ENCODE measurements at regions not wholly inside any gene's neighbourhood (a gene's known extent, or its start where the extent isn't known, plus 50 kb on each side); places are given as distances from the start of the nearest gene placed in this dataset.

- TF ChIP-seq, protein P1, sequence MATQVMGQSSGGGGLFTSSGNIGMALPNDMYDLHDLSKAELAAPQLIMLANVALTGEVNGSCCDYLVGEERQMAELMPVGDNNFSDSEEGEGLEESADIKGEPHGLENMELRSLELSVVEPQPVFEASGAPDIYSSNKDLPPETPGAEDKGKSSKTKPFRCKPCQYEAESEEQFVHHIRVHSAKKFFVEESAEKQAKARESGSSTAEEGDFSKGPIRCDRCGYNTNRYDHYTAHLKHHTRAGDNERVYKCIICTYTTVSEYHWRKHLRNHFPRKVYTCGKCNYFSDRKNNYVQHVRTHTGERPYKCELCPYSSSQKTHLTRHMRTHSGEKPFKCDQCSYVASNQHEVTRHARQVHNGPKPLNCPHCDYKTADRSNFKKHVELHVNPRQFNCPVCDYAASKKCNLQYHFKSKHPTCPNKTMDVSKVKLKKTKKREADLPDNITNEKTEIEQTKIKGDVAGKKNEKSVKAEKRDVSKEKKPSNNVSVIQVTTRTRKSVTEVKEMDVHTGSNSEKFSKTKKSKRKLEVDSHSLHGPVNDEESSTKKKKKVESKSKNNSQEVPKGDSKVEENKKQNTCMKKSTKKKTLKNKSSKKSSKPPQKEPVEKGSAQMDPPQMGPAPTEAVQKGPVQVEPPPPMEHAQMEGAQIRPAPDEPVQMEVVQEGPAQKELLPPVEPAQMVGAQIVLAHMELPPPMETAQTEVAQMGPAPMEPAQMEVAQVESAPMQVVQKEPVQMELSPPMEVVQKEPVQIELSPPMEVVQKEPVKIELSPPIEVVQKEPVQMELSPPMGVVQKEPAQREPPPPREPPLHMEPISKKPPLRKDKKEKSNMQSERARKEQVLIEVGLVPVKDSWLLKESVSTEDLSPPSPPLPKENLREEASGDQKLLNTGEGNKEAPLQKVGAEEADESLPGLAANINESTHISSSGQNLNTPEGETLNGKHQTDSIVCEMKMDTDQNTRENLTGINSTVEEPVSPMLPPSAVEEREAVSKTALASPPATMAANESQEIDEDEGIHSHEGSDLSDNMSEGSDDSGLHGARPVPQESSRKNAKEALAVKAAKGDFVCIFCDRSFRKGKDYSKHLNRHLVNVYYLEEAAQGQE (IDR thresholded peaks at IDR 0.05; ENCODE audit: low read depth, low read length) = no peak
These were observed 253.8 kb downstream of the FBXO15 start (continued) for GRCh38 chr18:73893880-73894279.

DNA sequence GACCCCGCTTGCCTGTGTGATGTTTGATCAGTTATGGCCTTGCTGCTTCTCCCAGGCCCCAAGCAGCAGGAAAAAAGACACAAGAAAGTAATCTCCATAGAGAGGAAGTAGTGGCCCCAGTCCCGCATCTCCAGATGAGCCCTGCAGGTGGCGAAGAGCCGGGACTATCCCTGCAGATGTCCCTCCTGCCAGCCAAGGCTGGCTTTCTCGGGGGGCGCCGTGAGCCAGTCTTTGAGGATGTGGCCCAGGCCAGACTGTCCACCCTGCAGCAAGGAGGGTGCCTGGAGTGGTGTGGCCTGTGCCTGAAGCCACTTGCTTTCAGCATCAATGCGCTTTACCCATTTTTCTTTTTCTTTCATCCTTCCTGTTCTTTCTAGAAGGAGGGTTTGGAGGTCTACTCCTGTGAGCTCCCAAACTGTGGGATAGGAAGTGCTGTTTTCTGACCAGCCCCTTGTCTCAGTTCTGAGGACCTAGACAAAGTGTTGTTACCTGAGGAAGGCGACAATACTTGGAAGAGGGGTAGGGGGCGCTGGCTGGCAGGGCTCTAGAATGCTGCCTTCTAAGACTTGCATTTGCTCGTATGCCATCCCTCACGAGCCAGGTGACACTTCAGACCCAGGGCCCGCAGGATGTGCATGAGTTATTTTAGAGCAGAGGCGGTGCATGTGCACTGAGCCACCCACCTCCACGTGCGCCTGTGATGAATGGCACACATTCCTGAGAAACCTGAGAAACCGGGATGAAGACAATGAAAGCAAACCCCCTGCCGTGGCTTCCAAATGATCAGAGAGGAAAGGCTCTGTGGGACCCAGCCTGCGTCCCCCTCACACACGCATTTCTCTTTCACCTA, 255.8 kb downstream of the FBXO15 start:
- RAD21 ChIA-PET (ENCODE audit: unreplicated experiment) = no interaction called here
- POLR2A ChIA-PET = no interaction called here
- no peaks in the 10 kb centered on the region for H4K20me1 ChIP-seq (ENCODE audit: control insufficient read depth, insufficient read depth)
- no peak overlapping the region for H3K4me2 ChIP-seq (ENCODE audit: control insufficient read depth, insufficient read depth)
- DNase-seq (ENCODE audit: low read depth, low spot score) (no peak), FAIRE-seq (no peak), ATAC-seq (no peak)
- WGBS (ENCODE audit: insufficient coverage, insufficient replicate concordance, low lambda C conversion rate, missing lambda C conversion rate) = 33% methylated on average over 20 of the region's 20 CpGs
- SMC1A ChIA-PET (ENCODE audit: uncharacterized antibody, unreplicated experiment) = no interaction called here
- no peaks in the 10 kb centered on the region; a peak in 1 of 4 replicates for H3K27me3 ChIP-seq (replicated peaks in 1 of 2; ENCODE audit: control insufficient read depth in 2 of 2, insufficient read depth in 2 of 2, low read length in 1 of 2)
- no peaks in the 10 kb centered on the region for H3K79me2 ChIP-seq (ENCODE audit: control insufficient read depth, insufficient read depth, low read length)
- CTCF ChIA-PET = no interaction called here
- H3K9me3 ChIP-seq (replicated peaks; ENCODE audit: control insufficient read depth, insufficient read depth, low read length) = no peaks in the 10 kb centered on the region
- no peaks in the 10 kb centered on the region for H3K36me3 ChIP-seq (ENCODE audit: control insufficient read depth in 2 of 2, insufficient read depth in 2 of 2, low read length in 1 of 2)
- in situ Hi-C loops (cut with MboI) (no loop called here), intact Hi-C loops (cut with micrococcal nuclease; ENCODE audit: unreplicated experiment) (no loop called here)
- H3K9ac ChIP-seq (ENCODE audit: control insufficient read depth, insufficient read depth, low read length) = no peak overlapping the region
- TF ChIP-seq SREBF2 (IDR thresholded peaks at IDR 0.05; ENCODE audit: low read length) = no peak
- H3K27ac ChIP-seq (ENCODE audit: control insufficient read depth, insufficient read depth) = no peak overlapping the region
- H3K4me1 ChIP-seq (ENCODE audit: control insufficient read depth, insufficient read depth, low read length) = no peaks in the 10 kb centered on the region
- no TSS peak for BruUV-seq (replicated peaks)
- H2AFZ ChIP-seq (ENCODE audit: control insufficient read depth, low read depth, low read length) = no peak overlapping the region
- no peak overlapping the region for H3K4me3 ChIP-seq
